GM21786 (cell line): ENCODE measurements at regions not wholly inside any gene's neighbourhood (a gene's known extent, or its start where the extent isn't known, plus 50 kb on each side); places are given as distances from the start of the nearest gene placed in this dataset.
"Not testable (repeated sequence)": the region's sequence is repeated elsewhere in the genome, so short reads cannot be mapped to it uniquely, and the experiment has no call there.

ENCODE experiments used
- ATAC-seq: cut with Tn5 transposase; IDR thresholded peaks from one replicate; pipeline ENCODE4 v1.9.1; 2021; ENCODE audit not compliant: unreplicated experiment

- no peak for ATAC-seq
Measured at GRCh38 chr18:55696811-55697210, 108.8 kb upstream of the TCF4 start.

DNA sequence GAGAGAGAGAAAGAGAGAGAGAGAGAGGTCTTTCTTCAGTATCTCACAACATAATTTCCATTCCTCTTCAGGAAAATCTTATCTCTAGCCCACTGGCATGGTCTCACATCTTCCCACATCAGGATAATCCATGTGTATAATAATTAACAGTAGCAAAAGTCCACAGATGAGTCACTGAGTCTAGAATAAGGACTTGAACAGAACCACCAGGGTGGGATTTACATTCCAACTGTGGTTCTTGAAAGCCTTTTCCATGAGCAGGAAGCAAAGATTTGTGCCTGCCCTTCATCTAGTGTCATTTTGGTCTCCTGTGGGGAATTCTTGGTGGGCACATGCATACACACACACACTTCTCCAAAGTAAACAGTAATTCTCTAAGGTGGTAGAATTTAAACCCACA is 107.1 kb upstream of the TCF4 start:
- ATAC-seq, result no peak

DNA sequence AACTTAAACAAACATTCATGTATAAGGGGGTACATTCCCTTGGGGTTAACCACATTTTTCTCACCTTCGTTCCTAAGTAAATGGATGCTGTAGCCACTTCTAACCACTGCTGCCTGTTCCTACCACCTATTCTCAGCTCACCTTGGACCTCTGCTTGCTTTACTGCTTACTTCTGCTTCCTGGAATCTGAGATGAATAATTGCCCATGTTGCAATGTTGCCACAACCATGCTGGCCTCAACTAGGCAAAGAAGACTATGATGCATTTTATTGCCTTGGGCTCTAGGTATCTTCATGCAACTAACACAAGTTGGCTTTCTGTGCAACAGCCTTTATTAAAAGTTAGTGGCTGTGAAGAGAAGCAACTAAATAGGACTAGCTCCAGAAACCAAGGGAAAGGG is 106.3 kb upstream of the TCF4 start:
- no peak for ATAC-seq

GRCh38 chr18:55688030-55688429 is 100.0 kb upstream of the TCF4 start:
- no peak for ATAC-seq

- ATAC-seq, result no peak
Measured at GRCh38 chr18:55687106-55687505, 99.1 kb upstream of the TCF4 start.

GRCh38 chr18:55685638-55686037 is 97.6 kb upstream of the TCF4 start:
- no peak for ATAC-seq

GRCh38 chr18:55672574-55673361 is 84.8 kb upstream of the TCF4 start:
- ATAC-seq, result no peak

DNA sequence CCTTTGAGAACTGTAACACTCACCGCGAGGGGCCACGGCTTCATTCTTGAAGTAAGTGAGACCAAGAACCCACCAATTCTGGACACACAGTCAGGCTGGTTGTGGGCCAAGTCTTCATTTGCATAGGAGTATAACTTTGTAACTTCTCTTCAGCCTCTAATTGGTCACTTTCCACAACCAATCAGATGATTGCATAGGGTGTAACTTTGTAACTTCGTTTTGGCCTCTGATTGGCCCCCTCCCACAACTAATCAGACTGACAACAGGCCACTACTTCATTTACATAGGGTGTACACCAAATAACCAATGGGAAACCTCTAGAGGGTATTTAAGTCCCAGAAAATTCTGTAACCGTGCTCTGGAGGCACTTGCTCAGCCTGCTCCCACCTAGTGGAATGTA is 77.5 kb upstream of the TCF4 start:
- no peak for ATAC-seq

DNA sequence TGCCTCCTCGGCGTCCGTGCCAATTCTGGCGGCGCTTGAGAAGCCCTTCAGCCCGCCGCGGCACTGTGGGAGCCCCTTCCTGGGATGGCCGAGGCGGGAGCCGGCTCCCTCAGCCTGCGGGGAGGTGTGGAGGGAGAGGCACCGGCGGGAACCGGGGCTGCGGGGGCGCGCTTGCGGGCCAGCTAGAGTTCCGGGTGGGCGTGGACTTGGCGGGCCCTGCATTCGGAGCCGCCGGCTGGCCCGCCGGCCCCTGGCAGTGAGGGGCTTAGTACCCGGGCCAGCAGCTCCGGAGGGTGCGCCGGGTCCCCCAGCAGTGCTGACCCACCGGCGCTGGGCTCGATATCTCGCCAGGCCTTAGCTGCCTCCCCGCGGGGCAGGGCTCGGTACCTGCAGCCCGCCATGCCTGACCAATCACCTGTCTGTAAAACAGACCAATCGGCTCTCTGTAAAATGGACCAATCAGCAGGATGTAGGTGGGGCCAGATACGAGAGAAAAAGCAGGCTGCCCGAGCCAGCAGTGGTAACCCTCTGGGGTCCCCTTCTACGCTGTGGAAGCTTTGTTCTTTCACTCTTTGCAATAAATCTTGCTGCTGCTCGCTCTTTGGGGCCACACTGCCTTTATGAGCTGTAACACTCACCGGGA is 76.9 kb upstream of the TCF4 start:
- ATAC-seq, result not testable (repeated sequence)

DNA sequence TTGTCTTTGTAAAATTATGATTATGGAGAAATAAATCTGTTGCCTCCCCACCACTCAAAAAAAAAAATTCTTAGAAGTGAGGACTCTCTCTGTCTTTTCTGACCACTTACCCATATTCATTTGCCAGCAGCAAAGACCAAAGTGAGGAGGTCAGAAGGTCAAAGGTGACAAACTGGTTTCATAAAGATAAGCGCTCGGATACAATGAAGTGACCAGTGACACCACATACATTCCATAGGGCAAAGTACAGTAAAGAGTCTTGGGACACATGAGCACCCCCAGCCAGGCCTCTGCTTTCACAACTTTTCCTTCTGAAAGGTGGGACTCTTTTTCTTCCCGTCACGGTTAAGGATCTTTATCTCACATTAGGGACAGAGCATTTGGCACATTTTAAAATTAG is 75.9 kb upstream of the TCF4 start:
- no peak for ATAC-seq

DNA sequence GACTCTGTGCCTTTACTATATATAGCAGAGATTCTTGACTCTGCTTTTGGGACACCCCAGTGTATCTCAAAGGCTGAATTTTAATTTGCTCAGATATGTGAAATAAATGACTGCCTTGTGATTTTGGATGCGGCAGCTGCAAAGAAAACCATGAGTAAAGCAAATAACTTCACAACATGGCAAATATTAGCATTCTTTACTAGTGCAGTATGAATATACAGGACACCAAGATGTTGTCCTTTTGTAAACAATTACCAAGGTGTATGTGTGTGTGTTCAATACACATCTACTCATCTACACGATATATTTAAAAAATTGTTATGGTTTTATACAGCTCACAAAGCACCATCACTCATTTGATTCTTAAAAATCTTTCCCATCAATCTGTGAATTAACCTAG is 70.6 kb upstream of the TCF4 start:
- no peak for ATAC-seq

DNA sequence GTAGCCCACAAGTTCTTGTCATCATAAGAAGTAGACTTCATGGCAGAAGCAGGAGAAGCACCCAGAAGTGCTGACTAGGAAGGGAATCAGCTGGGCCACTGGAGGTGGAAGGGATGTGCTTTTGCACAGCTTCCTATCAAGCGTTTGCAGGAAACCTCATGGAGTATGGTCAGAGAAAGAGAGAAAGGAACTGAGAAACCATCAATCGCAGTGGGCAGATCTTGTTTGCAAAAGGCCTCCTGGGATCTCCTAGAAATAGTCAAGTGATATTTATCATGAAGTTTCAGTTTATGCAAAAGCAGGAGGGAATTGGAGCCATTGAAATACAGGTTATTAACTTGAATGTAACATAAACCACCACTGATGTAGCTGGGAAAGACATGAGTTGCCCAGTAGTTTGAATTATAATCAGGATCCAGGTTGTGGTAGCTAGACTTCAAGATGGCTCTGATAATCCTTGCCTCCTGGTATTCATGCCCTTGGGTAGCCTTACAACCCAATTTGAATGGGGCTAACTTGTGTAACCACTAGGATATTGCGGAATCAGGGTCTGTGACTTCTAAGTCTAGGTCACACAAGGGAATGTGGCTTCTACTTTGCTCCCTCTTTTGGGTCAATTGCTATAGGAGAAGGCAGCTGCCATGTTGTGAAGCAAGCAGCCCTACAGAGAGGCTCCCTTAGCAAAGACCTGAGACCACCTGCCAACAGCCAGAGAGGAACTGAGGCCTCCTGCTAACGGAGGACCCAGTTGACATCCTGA is 69.8 kb upstream of the TCF4 start:
- no peak for ATAC-seq

DNA sequence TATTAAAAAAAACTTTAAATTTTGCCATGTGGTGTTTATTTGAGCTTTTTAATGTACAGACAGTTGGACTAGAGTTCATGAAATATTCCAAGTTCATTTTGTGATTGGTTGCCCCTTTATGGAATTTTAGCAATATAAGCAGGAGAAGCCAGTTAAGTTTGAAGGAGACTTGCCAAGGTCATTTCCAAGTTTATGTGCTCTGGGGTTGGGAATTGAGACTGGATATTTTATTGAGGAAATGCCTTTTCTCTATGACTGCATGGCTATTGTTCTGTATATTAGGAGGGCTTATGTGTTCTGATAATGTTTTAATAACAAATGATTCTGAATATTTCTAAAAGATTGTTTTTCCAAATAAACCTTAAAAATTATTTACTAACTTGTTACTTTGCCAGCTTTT is 67.0 kb upstream of the TCF4 start:
- ATAC-seq, result no peak

GRCh38 chr18:55651236-55651635 is 63.2 kb upstream of the TCF4 start:
- ATAC-seq, result no peak

- ATAC-seq, result no peak
Measured at GRCh38 chr18:55650363-55650870, 62.4 kb upstream of the TCF4 start.

- ATAC-seq, result no peak
Measured at GRCh38 chr18:55647331-55647730, 59.3 kb upstream of the TCF4 start.

- no peak for ATAC-seq
Measured at GRCh38 chr18:55642191-55642590, 54.2 kb upstream of the TCF4 start.

- ATAC-seq, result no peak
Measured at GRCh38 chr18:55641486-55641885, 53.5 kb upstream of the TCF4 start.
